SK-N-MC (cell line): ENCODE measurements at regions not wholly inside any gene's neighbourhood (a gene's known extent, or its start where the extent isn't known, plus 50 kb on each side); places are given as distances from the start of the nearest gene placed in this dataset.

Experiments
- EZH2 ChIP-seq: fragments of 200-600 bp; sonication (generic); IDR thresholded peaks from one replicate; pipeline ENCODE4 v1.6.1; 2017; ENCODE audit warnings: antibody characterized with exemption
- FOXP2 ChIP-seq: optimal IDR thresholded peaks from 2 replicates; pipeline ENCODE3; 2011; ENCODE audit warnings: mild to moderate bottlenecking, moderate library complexity; ENCODE audit not compliant: insufficient read depth; ENCODE audit errors: extremely low read length, control extremely low read depth
- POLR2AphosphoS5 ChIP-seq: IDR thresholded peaks from 2 replicates; pipeline ENCODE4 v1.6.1; 2012; ENCODE audit warnings: mild to moderate bottlenecking, low read depth, low read length, borderline replicate concordance

GRCh38 chr2:145198555-145198954 is 678.6 kb upstream of the ZEB2 start:
- TF ChIP-seq EZH2 (no peak), POLR2AphosphoS5 (no peak), FOXP2 (no peak)
